ENCODE measurements at regions not wholly inside any gene's neighbourhood (a gene's known extent, or its start where the extent isn't known, plus 50 kb on each side); places are given as distances from the start of the nearest gene placed in this dataset.

DNA sequence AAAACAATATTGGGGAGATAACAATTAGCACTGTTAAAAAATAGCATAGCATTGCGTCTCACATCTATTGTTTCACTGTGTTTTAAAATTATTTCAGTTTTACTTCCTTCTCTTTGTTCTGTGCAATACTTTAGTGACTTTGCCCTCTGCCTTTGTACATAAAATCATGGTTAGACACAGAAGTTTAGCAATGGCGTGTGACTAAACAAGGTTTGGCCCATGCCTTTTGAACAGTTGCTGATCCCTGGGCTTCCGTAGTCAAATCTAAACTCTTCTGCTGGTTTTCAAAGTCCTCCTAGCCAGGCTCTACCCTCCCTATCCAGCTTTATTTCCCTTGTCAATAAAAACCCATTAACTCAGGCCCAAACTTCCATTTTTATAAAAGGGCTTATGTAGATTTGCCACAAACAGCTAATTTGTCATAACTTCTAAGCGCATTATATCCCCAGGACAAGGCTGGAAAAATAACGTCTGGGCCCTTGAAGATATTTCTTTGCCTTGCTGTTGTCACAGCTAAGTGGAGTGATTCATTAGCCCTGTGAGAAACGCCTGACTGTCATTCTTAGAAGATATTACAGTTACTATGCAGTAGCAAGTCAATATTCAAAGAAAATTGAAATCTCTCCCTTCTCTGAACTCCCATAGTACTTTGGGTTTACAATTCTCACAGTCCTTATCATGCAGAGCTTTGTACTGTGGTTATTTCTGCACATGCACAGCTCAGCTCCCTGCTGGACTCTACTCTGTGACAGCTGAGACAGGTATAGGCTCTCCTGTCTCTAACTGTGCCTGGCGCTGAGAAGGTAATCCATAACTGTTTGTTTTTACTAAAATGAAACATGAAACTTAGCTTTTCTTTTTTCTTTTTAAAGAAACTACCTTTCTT lies 123.4 kb upstream of the SLC24A5 start:
- TF ChIP-seq, protein P1, sequence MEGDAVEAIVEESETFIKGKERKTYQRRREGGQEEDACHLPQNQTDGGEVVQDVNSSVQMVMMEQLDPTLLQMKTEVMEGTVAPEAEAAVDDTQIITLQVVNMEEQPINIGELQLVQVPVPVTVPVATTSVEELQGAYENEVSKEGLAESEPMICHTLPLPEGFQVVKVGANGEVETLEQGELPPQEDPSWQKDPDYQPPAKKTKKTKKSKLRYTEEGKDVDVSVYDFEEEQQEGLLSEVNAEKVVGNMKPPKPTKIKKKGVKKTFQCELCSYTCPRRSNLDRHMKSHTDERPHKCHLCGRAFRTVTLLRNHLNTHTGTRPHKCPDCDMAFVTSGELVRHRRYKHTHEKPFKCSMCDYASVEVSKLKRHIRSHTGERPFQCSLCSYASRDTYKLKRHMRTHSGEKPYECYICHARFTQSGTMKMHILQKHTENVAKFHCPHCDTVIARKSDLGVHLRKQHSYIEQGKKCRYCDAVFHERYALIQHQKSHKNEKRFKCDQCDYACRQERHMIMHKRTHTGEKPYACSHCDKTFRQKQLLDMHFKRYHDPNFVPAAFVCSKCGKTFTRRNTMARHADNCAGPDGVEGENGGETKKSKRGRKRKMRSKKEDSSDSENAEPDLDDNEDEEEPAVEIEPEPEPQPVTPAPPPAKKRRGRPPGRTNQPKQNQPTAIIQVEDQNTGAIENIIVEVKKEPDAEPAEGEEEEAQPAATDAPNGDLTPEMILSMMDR (IDR thresholded peaks at IDR 0.05; ENCODE audit: poor library complexity) = no peak
- no peak for TF ChIP-seq EZH2phosphoT487 (IDR thresholded peaks at IDR 0.05; ENCODE audit: low read depth, severe bottlenecking, unreplicated experiment)
- TF ChIP-seq EZH2 (IDR thresholded peaks at IDR 0.05; ENCODE audit: borderline replicate concordance) = no peak
- Histone ChIP-seq H3K27ac (peak overlapping the region; percentile 72), H3K79me2 (no peaks in the 10 kb centered on the region), H3K4me1 (ENCODE audit: insufficient read depth) (peaks cover 10% of the 10 kb centered on the region), H4K20me1 (ENCODE audit: insufficient read depth, poor library complexity, severe bottlenecking) (no peaks in the 10 kb centered on the region), H3K9me2 (replicated peaks; ENCODE audit: insufficient read depth) (no peaks in the 10 kb centered on the region), H2AFZ (no peak overlapping the region), H3K27me3 (peaks cover 6% of the 10 kb centered on the region), H3K36me3 (replicated peaks; ENCODE audit: insufficient read depth, low read depth) (no peaks in the 10 kb centered on the region), H3K4me2 (no peak overlapping the region), H3K4me3 (no peak overlapping the region), H3K9me3 (ENCODE audit: low read depth) (no peaks in the 10 kb centered on the region)
- peak; percentile 14 for DNase-seq (ENCODE audit: low spot score)
- WGBS (ENCODE audit: low lambda C conversion rate, missing lambda C conversion rate) = 71% methylated on average over 7 of the region's 7 CpGs

- H3K36me3 ChIP-seq (replicated peaks; ENCODE audit: insufficient read depth, low read depth) = no peaks in the 10 kb centered on the region
- WGBS (ENCODE audit: low lambda C conversion rate, missing lambda C conversion rate) = 95% methylated on average over 2 of the region's 2 CpGs
Observed at GRCh38 chr15:47998619-47999019, 122.2 kb upstream of the SLC24A5 start.

GRCh38 chr15:48001393-48002039 lies 119.3 kb upstream of the SLC24A5 start:
- no peak for DNase-seq (ENCODE audit: low spot score)
- Histone ChIP-seq H3K27me3 (no peaks in the 10 kb centered on the region), H3K4me2 (no peak overlapping the region), H3K9me3 (ENCODE audit: low read depth) (no peaks in the 10 kb centered on the region), H4K20me1 (ENCODE audit: insufficient read depth, poor library complexity, severe bottlenecking) (no peaks in the 10 kb centered on the region), H3K27ac (no peak overlapping the region), H3K4me1 (ENCODE audit: insufficient read depth) (peaks cover 15% of the 10 kb centered on the region), H3K4me3 (no peak overlapping the region), H3K9me2 (replicated peaks; ENCODE audit: insufficient read depth) (no peaks in the 10 kb centered on the region), H3K79me2 (no peaks in the 10 kb centered on the region), H2AFZ (no peak overlapping the region), H3K36me3 (replicated peaks; ENCODE audit: insufficient read depth, low read depth) (no peaks in the 10 kb centered on the region)
- 100% methylated on average over 3 of the region's 3 CpGs for WGBS (ENCODE audit: low lambda C conversion rate, missing lambda C conversion rate)
- TF ChIP-seq, protein P1 (IDR thresholded peaks at IDR 0.05; ENCODE audit: poor library complexity) = no peak
- no peak for TF ChIP-seq EZH2phosphoT487 (IDR thresholded peaks at IDR 0.05; ENCODE audit: low read depth, severe bottlenecking, unreplicated experiment)
- no peak for TF ChIP-seq EZH2 (IDR thresholded peaks at IDR 0.05; ENCODE audit: borderline replicate concordance)

More at GRCh38 chr15:47998619-47999019, 122.2 kb upstream of the SLC24A5 start:
- Histone ChIP-seq H3K79me2 (no peaks in the 10 kb centered on the region), H3K27me3 (peaks cover 6% of the 10 kb centered on the region), H3K4me2 (no peak overlapping the region), H4K20me1 (ENCODE audit: insufficient read depth, poor library complexity, severe bottlenecking) (no peaks in the 10 kb centered on the region), H3K27ac (no peak overlapping the region), H3K9me2 (replicated peaks; ENCODE audit: insufficient read depth) (no peaks in the 10 kb centered on the region), H3K9me3 (ENCODE audit: low read depth) (no peaks in the 10 kb centered on the region), H3K4me1 (ENCODE audit: insufficient read depth) (peaks cover 15% of the 10 kb centered on the region), H2AFZ (no peak overlapping the region), H3K4me3 (no peak overlapping the region)
- TF ChIP-seq EZH2phosphoT487 (IDR thresholded peaks at IDR 0.05; ENCODE audit: low read depth, severe bottlenecking, unreplicated experiment) (no peak), EZH2 (IDR thresholded peaks at IDR 0.05; ENCODE audit: borderline replicate concordance) (no peak)
- TF ChIP-seq, protein P1 (IDR thresholded peaks at IDR 0.05; ENCODE audit: poor library complexity) = no peak
- DNase-seq (ENCODE audit: low spot score) = no peak
